NCI-H748 treated with DMSO at 0.1 percent for 48 hours (cell line): ENCODE measurements at regions not wholly inside any gene's neighbourhood (a gene's known extent, or its start where the extent isn't known, plus 50 kb on each side); places are given as distances from the start of the nearest gene placed in this dataset.

Experiments
- DNase-seq: peaks from one replicate; lab custom pipeline; 2025; lab: John Stamatoyannopoulos, UW

GRCh38 chr20:60274717-60275116 lies 316.5 kb downstream of the CDH26 start:
- no peak for DNase-seq

DNA sequence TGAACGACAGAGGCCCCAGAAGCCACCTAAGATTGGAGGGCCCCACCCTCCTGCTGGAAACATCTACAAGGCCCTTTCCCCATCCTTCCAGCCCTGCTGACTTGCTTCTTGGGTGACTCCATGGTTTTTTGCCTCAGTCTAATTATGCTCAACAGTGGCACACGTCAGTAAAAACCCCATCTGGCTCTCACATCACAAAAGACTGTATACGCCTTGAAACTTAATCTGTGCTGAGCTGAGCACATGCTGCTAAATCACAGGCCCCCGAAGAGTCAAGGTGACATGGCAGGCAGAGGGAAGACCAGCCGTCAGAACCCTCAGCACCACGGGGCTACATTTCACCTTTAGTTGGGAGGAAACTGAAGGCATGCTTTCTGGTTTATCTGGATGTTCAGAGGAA lies 323.1 kb downstream of the CDH26 start:
- no peak for DNase-seq

DNA sequence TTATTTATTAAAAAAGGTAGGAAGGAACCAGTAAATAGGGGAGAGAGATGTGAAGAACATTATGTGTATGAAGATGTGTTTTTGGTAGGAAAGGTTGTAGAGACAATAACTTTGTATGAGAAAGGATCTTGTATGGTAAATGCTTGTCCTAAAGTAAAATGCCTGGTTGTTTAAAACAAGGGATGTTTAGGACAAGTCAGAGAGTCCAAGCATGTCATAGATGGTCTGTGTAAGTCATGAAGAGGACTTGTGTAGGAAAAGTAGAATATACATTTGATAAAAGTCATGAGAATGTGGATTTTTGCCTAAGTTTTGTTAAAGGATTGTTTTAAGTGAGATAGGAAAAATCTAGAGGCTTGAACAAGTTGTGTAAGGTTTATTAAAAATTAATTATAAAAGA lies 325.1 kb downstream of the CDH26 start:
- no peak for DNase-seq

DNA sequence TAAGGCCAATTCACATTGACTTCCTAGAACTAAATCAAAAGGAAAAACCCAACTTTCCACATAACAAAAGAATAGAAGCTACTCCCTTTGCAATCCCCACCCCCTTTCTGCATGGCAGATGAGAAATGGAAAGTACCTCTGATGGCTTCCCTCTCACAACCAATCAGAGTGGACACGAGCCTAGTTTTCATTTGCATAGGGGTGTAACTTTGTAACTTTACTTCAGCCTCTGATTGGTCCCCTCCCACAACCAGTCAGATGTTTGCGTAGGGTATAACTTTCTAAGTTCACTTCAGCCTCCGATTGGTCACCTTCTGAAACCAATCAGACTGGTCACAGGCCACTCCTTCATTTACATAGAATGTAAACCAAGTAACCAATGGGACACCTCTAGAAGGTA lies 328.5 kb downstream of the CDH26 start:
- no peak for DNase-seq

DNA sequence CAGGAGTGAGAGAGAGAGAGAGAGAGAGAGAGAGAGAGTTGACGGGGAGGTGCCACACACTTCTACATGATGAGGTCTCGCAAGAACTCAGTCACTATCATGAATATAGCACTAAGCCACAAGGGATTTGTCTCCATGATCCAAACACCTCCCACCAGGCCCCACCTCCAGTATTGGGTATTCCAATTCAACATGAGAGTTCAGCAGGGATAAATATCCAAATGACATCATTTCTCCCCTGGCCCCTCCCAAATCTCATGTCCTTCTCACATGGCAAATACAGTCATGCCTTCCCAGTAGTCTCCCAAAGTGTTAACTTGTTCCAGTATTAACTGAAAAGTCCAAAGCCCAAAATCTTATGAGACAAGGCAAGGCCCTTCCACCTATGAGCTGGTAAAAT lies 330.7 kb downstream of the CDH26 start:
- no peak for DNase-seq

GRCh38 chr20:60292001-60292520 lies 333.8 kb downstream of the CDH26 start:
- no peak for DNase-seq

GRCh38 chr20:60294632-60295031 lies 336.4 kb downstream of the CDH26 start:
- no peak for DNase-seq

- no peak for DNase-seq
Measured at GRCh38 chr20:60295214-60295613, 337.0 kb downstream of the CDH26 start.

- DNase-seq, result no peak
Measured at GRCh38 chr20:60297649-60298048, 339.4 kb downstream of the CDH26 start.

DNA sequence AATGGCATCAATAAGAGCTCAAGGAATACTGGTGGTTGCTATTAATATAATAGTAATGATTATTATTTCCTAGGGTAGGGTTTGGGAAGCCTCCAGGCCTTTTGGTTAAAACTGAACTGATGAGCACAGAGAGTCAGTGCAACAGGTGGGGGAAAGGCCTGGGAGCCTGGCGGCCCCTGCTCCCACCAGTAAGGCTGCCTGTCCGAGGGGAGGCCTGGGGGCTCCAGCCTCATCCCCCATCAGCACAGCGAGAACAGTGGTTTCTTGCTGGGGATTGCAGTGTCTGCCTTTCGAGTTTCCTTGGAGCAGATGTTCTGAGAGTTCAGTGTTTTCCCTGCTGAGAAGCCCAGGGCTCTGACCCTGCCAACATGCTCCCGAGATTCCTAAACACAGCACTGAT lies 340.4 kb downstream of the CDH26 start:
- DNase-seq, result no peak

GRCh38 chr20:60299951-60300350 lies 341.7 kb downstream of the CDH26 start:
- DNase-seq, result peak; percentile 42

DNA sequence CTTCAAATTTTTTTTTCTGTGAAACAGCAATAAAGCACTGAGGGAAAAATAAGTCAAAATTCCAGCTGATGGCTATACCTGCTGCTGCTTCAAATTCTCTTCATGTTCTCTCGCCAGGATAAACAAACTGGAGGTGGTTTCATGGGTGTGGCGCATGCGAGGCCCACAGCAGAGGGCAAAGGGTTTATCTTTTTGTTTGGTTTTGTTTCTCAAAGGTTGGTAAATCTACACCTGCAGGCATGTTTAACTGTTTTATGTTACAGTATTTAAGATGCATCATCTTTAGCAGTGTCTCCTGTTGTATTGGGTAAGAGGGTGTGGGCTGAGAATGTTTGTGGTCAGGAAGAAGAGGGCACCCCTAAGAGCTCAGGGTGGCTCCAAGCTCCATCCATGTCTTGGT lies 342.2 kb downstream of the CDH26 start:
- peak; percentile 56 for DNase-seq

DNA sequence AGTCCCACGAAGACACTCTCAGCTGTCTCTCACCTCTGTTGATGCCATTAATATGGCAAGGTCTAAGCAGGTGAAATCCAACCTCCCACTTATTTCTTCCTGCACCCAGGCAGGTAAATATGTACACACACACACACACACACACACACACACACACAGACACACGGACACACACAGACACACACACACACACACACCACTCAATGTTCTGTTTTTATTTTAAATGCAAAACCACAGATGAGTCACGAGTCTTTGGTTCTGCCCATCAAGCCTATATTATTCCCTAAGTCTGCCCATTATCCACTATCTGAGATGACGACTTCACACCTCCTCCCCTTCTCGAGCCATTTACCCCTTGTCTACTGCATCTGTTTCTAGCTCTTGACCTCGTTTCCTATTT lies 344.7 kb downstream of the CDH26 start:
- DNase-seq, result no peak

DNA sequence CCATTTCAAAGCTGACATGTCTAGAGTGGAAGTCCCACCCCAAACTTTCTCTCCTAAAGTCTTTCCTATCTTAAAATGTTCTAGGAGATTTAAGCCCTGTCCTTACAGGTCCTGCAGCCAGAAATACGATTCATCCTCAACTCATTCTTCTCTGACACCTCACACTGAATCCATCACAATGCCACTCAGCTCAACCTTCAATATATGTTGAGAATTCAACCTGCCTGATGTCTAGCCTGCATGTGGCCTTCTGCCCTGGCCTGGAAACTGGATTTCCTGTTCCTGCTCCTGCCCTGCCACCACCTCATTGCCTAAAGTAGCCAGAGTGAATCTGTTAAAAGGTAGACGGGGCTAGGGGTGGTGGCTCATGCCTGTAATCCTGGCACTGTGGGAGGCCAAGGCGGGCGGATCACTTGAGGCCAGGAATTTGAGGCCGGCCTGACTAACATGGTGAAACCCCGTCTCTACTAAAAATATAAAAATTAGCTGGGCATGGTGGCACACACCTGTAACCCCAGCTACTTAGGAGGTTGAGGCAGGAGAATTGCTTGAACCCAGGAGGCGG lies 345.9 kb downstream of the CDH26 start:
- DNase-seq, result no peak

GRCh38 chr20:60304931-60305330 lies 346.7 kb downstream of the CDH26 start:
- no peak for DNase-seq

GRCh38 chr20:60306105-60306504 lies 347.9 kb downstream of the CDH26 start:
- DNase-seq, result peak; percentile 69

GRCh38 chr20:60306551-60306950 lies 348.3 kb downstream of the CDH26 start:
- no peak for DNase-seq

DNA sequence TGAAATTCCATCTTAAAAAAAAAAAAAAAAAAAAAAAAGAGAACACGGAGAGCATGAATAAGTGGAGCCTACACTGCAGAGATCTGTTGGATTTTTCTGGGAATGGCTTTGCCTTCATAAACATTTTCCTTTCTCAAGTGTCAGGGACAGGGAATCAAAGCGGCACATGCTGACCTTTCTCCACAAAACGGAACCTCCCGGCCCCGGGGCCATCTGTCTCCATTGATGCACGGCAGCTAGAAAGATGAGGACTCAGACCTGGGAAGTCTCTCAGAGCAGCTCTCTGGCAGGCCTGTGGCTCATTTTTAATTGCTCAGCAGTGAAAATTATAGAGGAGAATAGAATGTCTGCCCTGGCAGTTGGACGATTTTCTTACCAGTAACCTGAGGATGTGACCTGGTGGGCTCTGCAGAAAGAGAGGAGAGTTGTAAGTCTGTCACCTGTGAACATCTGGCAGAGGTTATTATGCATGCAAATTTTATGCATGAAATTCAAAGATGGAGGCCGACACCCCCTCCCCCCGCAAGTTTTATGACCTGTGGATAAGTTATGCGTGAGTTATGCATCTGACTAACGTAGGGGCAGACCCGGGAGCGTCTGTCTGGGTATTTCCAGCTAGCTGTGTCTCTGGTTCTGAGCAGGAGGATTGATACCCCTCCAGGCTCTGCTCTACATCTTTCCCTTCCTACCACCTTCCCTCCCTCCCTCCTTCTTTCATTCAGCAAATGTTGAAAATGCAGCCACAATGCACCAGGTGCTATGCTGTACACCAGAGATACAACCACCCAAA lies 352.5 kb downstream of the CDH26 start:
- no peak for DNase-seq

DNA sequence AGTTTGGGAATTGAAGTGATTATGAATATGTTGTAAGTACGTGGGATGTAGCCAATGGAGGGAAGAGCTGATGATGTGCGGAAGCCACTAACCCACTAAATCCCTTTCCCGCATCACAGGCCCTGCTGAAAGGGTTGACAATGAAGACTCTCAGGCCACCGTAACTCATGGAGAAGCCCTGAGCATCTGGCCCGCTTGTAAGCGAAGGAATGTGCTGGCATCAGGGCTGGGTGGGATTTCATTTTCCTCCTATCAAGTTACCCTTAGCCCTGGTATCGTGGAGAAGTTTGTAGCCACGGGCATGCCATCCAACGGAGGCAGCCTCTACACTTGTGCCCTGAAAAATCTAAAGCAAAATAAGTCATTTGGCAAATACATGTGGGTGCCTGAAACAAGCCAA lies 355.0 kb downstream of the CDH26 start:
- no peak for DNase-seq

GRCh38 chr20:60313614-60314013 lies 355.4 kb downstream of the CDH26 start:
- no peak for DNase-seq

- DNase-seq, result no peak
Measured at GRCh38 chr20:60314727-60315126, 356.5 kb downstream of the CDH26 start.

- no peak for DNase-seq
Measured at GRCh38 chr20:60316476-60317158, 358.4 kb downstream of the CDH26 start.

GRCh38 chr20:60317401-60317800 lies 359.2 kb downstream of the CDH26 start:
- DNase-seq, result no peak
